Activated CD4-positive, alpha-beta T cell treated with anti-CD3 and anti-CD28 coated beads, Interleukin-2, amount 50 U/mL, for 24 hours (primary cell): ENCODE measurements at regions not wholly inside any gene's neighbourhood (a gene's known extent, or its start where the extent isn't known, plus 50 kb on each side); places are given as distances from the start of the nearest gene placed in this dataset.
"Not testable (repeated sequence)": the region's sequence is repeated elsewhere in the genome, so short reads cannot be mapped to it uniquely, and the experiment has no call there.

Source experiments
- DNase-seq, 2 donors: peaks; one replicate each; pipeline ENCODE4 v3.0.0-alpha.2; 2020; ENCODE audit warnings: low read depth in 1 of 2, low spot score in 1 of 2

- no peak for DNase-seq
These were observed 105.4 kb upstream of the ANKRD28 start for GRCh38 chr3:15903164-15903563.

- no peak for DNase-seq
These were observed 106.3 kb upstream of the ANKRD28 start for GRCh38 chr3:15903759-15904720.

- no peak for DNase-seq
These were observed 107.3 kb upstream of the ANKRD28 start for GRCh38 chr3:15905041-15905440.

GRCh38 chr3:15907403-15907802, 109.6 kb upstream of the ANKRD28 start:
- DNase-seq, result not testable (repeated sequence)

GRCh38 chr3:15918988-15919387, 121.2 kb upstream of the ANKRD28 start:
- DNase-seq, result no peak

GRCh38 chr3:15919971-15920370, 122.2 kb upstream of the ANKRD28 start:
- DNase-seq, result no peak

- DNase-seq, result no peak
These were observed 126.0 kb upstream of the ANKRD28 start for GRCh38 chr3:15923640-15924405.

- DNase-seq, result no peak
These were observed 127.1 kb upstream of the ANKRD28 start for GRCh38 chr3:15924914-15925313.

GRCh38 chr3:15926871-15927270, 129.1 kb upstream of the ANKRD28 start:
- no peak for DNase-seq

GRCh38 chr3:15927969-15928368, 130.2 kb upstream of the ANKRD28 start:
- DNase-seq, result no peak

- DNase-seq, result no peak
These were observed 132.3 kb upstream of the ANKRD28 start for GRCh38 chr3:15929944-15930571.

GRCh38 chr3:15932348-15933300, 134.8 kb upstream of the ANKRD28 start:
- no peak for DNase-seq

- DNase-seq, result no peak
These were observed 135.8 kb upstream of the ANKRD28 start for GRCh38 chr3:15933439-15934139.

- DNase-seq, result no peak
These were observed 136.8 kb upstream of the ANKRD28 start for GRCh38 chr3:15934389-15935195.

- no peak for DNase-seq
These were observed 138.5 kb upstream of the ANKRD28 start for GRCh38 chr3:15936312-15936711.

- no peak for DNase-seq
These were observed 142.9 kb upstream of the ANKRD28 start for GRCh38 chr3:15940641-15941040.

GRCh38 chr3:15941457-15941856, 143.7 kb upstream of the ANKRD28 start:
- not testable (repeated sequence) for DNase-seq

- DNase-seq, result no peak
These were observed 144.2 kb upstream of the ANKRD28 start for GRCh38 chr3:15941958-15942357.

GRCh38 chr3:15942462-15942861, 144.7 kb upstream of the ANKRD28 start:
- no peak for DNase-seq
